OCI-LY3 (cell line): ENCODE measurements at regions not wholly inside any gene's neighbourhood (a gene's known extent, or its start where the extent isn't known, plus 50 kb on each side); places are given as distances from the start of the nearest gene placed in this dataset.

ENCODE experiments used
- CTCF ChIP-seq: fragments of 200-600, 300-600 bp; sonication (generic); IDR thresholded peaks from 2 replicates; pipeline ENCODE4 v1.5.1; 2014; ENCODE audit warnings: antibody characterized with exemption, low read length, low read depth
- EZH2phosphoT487 ChIP-seq: fragments of 200-600 bp; shearing (Covaris generic); IDR thresholded peaks from 2 replicates; pipeline ENCODE4 v1.6.1; 2018; ENCODE audit warnings: antibody characterized with exemption, mixed run types, low read depth

DNA sequence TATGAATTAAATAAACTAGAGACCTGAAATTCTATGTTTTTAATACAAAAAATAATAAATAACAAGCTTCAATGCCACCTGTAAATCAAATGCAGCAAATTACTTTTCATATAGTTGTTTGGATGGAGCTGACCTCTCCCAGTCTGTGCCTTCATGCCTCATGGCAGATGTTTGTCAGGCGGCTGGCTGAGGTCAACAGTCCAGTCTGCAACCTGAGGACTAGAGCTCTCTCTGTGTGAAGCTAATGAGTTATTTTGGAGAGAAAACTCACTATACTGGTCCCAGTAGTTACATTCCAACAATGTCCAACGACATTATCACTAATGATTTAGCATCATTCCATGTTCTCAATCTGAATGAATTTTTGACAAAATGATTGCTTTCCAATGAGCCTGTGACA is 746.2 kb upstream of the POM121L12 start:
- TF ChIP-seq CTCF (no peak), EZH2phosphoT487 (no peak)
